ENCODE measurements at regions not wholly inside any gene's neighbourhood (a gene's known extent, or its start where the extent isn't known, plus 50 kb on each side); places are given as distances from the start of the nearest gene placed in this dataset.

GRCh38 chr12:66984962-66985361 is 284.2 kb upstream of the CAND1 start:
- TF ChIP-seq SUZ12 (IDR thresholded peaks at IDR 0.05; ENCODE audit: extremely low read depth, insufficient read depth, insufficient read length) (no peak), ZNF274 (IDR thresholded peaks at IDR 0.05; ENCODE audit: low read depth, low read length) (no peak)

All from NT2/D1 (cell line).